HG03354 (cell line): ENCODE measurements at regions not wholly inside any gene's neighbourhood (a gene's known extent, or its start where the extent isn't known, plus 50 kb on each side); places are given as distances from the start of the nearest gene placed in this dataset.
"Not testable (repeated sequence)": the region's sequence is repeated elsewhere in the genome, so short reads cannot be mapped to it uniquely, and the experiment has no call there.

Experiments
- ATAC-seq: cut with Tn5 transposase; IDR thresholded peaks from one replicate; pipeline ENCODE4 v1.9.1; 2021; ENCODE audit warnings: mild to moderate bottlenecking; ENCODE audit not compliant: unreplicated experiment, poor library complexity, severe bottlenecking

DNA sequence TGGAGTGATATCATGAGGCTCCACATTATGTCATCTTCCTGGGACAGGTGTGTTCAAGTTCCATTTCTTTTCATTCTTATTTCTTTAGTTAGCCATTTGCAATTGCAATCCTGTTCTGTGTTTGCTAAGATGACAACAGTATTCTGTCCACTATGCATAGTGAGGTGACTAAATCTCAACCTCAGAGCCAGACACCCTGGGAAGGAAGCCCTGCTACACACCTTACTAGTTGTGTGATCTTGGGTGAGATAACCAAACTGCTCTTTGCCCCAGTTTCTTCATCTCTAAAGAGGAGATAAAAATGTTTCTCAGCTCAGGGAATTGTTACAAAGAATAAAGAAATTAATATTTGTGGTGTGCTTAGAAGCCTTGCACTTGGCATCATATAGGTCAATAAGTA, 215.1 kb upstream of the RPS23 start:
- ATAC-seq, result no peak

DNA sequence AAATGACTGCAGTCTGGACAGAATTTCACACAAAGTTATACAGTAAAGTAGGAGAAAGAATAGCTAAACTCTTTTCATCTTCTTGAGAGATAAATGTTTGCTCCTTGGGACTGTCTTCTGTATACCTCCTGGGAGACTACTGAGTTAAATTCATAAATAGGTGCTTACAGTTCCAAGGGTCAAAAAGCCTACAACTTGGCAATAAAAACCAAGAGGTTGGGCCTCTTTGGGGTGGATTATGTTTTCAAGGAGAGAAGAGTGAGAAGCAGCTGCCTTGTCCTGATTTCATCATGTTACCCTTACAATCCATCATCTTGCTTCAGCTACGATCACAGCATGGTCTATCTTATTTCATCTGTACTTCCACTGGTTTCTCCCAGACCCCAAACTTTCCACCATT, 213.2 kb upstream of the RPS23 start:
- ATAC-seq, result no peak

DNA sequence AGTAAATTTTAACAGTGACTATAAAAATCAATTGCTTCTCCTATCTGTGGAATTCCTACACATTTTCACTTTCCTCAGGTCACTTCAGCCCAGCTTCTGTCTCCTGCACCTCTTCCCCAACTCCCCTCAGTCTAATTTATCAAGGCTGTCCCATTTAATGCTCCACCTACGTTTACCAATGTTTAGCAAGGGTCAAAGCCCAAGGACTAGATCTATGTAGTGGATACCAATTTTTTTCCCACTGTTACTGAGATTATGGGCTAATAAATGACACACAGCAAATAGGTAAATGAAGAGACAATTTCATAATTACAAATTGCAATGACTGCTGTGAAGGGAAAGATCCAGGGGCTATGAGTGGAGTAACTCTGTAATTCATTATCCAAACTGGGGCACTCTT, 211.5 kb upstream of the RPS23 start:
- ATAC-seq, result no peak

DNA sequence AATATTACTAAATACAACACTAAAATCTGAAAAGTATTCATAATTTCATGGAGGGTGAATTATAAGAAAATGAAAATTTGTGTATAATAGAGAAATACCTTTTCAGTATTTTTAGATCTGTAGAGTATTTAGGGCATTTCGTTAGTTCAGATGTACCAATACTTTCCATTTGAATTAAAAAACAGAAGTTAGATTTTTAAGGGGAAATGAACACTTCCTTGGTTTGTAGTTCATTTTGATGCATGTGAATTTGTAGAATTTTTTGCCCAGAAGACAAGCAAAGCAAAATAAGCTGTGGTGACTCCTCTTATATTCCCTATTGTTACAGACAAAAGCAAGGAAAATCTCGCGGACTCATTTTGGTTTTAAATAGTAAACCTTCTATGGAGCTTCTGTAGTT, 209.0 kb upstream of the RPS23 start:
- no peak for ATAC-seq

DNA sequence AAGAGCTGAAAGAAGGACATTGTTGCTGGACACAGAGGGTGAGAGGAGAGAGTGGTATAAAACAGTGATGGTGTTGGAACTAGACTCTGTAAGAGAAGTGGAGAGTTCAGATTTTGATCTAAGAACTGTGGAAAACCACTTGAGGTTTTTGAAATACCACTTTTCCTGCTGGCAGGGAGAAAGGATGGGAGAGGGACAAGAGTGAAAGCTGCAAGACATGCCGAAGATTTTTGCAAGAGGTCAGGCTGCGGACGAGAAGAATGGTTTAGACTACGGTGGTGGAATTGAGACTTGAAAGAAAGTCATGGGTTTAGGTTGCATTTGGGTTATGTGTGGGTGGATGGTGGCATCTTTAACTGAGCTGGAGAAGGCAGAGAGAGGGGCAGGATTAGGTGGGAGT, 202.2 kb upstream of the RPS23 start:
- no peak for ATAC-seq

DNA sequence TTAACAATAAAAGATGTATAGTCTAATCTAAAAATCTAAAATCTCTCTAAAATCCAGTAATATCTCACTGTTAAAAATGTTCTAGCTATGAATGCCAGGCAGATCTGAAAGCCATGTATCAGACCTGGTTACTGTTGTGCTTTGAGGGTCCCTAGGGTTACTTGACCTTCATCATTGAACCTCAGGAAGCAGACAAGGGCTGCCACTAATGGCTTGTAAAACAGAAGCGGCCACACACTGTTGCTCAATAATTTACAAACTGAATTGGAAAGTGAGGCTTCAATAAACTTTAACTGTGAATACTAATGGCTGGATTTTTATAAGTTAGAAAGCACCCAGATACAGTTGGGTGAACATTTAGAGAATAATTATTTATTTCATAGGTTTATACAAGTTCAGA, 198.0 kb upstream of the RPS23 start:
- ATAC-seq, result no peak

DNA sequence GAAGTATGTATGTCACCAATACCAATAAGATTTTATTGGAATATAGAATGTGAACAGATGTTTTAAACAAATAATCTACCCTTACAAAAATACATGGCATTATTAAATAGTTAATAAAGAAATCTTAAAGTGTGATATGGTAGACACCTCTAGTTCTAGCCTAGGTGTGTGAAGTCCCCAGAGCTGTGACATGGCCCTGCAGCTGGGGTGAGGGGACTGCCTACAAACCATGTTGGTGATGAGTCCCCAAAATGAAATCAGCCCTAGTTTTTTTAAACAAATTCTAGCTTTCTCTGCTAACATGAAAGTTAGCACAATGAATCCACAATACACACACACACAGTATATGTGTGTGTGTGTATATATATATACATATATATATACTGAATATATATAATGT, 195.1 kb upstream of the RPS23 start:
- ATAC-seq, result no peak

DNA sequence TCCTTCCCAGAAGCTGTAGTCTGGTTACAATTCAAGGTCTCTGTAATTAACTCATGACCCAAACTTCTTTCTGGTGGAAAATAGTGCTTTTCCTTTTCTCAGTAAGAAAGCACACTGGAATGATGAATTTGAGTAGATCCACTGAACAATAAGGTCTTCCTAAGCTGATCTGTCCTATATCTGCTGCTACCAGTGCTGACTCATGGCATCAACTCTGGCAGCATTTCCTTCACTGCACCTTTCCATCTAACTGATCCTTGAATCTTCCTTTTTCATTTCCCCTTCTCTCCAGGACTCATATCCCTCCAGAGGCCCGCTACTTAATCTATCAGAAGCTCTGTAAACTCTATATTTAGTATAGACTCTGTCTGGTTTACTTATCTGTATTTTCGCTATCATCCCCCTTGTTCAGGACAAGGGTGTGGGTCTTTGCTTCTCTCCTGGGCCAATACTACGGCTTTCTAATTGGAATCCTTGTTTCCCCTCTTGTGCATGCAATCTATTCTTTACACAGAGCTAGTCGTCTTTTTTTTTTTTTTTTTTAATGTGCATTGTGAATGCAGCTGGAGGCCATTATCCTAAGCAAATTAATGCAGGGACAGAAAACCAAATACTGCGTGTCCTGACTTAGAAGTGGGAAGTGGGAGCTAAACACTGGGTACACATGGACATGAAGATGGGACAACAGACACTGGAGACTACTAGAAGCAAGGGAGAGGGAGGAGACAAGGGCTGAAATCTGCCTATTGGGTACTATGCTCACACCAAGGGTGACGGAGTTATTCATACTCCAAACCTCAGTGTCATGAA, 192.2 kb upstream of the RPS23 start:
- ATAC-seq, result no peak

DNA sequence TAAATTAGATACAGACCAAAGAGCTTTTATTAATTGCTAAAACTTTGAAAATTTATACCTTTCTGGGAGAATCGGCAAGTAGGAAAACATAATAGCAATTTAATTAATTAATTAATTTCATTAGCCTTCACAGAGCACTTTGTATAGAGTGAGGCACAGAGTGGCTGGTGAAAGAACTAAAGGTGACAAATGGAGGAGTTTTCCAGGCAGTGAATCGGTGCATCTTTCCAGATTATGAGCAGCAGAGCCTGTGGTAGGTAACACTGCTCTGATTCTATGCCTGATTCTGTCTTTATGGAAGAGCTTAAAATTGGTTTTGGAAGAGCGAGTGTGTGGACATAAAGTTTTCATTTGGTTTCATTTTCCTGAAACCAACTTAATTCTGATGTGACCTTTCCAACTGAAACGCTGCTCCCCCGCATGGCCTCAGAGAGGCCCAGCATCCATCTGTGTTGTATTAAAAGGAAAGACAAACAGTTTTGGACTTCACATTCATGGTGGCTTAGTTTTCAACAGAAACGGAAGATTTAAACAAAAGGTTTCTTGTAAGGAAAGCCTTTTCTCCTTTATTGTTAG, 188.9 kb upstream of the RPS23 start:
- ATAC-seq, result no peak

DNA sequence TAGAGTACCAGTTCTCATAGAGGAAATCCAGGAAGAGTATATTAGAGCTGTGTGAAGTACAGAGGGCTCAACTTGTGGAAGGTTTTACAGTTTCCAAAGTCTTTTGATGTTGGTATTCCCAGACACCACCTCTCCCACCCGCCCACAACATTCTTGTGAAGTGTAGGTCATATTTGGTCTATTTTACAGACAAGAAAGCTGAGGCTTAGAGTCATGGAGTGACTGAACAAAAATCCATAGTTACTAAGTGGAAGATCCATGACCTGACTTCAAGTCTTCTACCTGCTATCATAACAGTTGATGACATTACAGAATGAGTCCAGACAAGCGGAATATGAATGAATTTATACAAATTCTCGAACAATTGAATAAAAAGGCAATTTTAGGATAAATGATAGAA, 187.1 kb upstream of the RPS23 start:
- no peak for ATAC-seq

DNA sequence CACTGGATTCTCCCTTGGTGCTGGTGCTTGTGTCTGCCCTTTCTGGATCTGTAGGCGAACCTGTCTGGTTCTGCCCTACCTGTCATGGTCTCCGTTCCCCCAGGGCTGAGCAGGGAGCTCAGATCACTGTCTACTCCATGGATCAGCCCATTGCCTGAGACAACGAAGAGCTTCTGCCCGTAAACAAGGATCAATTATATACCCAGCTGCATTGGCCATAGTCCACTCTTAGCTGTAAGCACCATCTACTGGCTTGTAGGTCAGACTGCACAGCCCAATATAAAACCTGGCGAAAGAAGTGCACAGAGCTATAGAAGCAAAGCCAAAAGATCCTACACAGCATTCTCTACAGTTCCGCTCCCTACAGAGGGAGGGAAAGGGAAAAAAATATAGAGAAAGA, 181.5 kb upstream of the RPS23 start:
- ATAC-seq, result no peak

DNA sequence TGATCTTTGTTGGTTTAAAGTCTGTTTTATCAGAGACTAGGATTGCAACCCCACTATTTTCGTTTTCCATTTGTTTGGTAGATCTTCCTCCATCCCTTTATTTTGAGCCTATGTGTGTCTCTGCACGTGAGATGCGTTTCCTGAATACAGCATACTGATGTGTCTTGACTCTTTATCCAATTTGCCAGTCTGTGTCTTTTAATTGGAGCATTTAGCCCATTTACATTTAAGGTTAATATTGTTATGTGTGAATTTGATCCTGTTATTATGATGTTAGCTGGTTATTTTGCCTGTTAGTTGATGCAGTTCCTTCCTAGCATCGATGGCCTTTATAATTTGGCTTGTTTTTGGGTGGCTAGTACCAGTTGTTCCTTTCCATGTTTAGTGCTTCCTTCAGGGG, 177.2 kb upstream of the RPS23 start:
- not testable (repeated sequence) for ATAC-seq

DNA sequence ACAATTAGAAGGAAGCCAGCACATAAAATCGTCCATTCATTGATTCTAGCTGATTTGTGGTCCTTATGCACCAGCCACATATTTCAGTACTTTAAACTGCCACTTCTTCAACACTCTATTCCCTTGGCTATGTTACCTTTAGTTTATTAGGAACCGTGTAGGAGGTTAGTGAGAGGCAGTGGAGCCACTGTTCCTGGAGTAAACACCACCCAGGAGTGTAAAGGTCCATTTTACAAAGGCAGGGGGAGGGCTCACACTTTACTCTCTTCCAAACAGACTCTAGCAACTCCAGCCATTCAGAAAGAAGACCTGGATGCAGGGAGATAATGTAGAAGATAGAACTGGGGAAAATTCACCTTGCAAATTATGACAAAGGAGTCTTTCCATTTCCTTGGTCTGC, 170.2 kb upstream of the RPS23 start:
- ATAC-seq, result no peak

DNA sequence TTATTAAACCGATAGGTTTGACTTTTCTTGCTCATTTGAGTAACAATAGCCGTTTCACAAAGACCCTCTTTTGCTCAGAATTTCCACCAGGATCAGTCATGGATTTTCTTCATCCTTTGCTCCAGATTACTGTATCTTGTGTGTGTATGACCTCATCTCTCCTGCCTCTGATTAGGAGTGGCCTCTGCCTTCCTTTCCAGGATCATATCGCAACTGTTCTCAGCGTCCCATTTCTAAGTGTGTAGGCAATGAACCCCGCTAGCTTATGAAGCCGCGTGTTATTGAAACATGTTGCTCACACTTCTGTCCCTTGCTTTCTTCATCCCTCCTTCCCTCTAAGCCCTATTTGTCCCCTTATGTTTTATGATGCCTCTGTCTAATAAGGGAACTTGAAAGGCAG, 169.8 kb upstream of the RPS23 start:
- ATAC-seq, result no peak

DNA sequence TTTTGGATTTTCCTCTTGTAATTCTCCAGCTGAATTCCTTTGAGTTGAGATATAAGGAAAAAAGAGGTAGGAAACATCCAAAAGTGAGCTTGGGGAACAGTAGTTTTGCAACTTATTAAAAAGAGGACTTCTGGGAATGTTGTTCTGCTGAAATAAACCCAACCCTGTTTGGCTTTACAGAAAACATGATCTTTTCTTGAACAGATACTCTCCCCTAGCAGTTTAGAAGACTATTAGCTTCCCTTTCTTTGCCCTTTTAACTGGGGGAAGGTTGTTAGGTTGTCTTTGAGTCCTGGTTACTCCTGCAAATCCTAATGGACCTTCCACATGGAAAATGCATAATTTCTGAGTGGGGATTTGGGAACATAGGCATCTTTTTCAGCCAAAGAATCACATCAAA, 168.7 kb upstream of the RPS23 start:
- no peak for ATAC-seq

DNA sequence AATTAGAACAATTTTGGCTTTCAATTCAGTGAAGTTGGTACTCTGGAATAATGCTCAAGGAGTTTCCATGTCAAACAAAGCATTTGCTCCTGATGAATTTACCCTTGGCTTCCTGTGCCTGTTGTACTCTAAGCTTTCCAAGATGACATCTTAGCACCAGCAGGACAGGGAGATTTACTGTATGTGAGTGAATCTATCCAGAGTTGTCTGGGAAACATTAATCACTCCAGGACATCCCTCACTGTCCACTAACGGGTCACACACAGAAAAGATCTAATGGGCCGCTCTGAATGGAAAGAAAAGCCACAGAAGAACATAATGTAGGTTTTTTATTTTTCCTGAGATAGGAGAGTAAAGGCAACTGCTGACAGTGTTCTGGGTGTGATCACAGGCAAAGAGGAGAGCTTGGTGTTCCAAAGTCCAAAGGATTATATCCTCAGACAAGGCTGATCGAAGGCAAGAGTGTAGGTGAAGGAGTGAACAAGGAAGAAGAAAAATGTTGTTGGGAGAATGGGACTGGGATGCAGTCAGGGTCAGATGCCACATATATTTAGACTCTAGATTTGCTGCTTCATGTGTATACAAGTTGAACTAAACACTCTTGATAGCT, 167.7 kb upstream of the RPS23 start:
- ATAC-seq, result no peak

DNA sequence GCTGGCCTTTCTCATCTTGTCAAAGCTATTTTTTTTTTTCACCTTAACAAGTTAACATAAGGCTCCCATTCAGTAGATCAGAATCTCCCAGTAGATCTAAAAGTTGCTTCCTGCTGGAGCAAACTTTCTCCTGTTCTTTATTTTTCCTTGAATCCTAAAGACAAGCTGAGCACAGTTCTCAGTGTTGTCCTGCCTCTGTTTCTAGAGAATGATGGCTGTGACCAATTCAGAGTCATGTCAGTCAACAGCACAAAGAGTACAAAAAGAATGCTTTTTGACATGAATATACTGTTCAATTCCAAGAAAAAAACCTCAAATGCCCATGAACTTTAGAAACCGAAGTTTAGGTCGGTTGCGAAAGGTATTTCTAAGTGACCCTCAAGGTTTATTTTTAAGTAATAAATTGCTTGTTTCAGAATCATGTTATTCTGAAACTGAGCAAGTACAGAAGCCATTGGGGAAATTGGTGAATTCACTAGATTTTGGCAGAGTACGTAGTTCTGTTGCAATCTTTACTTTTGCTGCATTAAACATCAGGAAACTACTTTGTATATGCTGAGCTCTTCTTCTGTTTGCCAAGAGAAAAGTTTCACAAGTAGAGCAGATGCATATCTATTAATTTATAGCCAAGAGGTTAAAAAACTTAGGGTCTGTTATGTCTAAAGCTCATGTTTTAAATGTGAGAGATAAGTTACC, 161.7 kb upstream of the RPS23 start:
- ATAC-seq, result no peak

DNA sequence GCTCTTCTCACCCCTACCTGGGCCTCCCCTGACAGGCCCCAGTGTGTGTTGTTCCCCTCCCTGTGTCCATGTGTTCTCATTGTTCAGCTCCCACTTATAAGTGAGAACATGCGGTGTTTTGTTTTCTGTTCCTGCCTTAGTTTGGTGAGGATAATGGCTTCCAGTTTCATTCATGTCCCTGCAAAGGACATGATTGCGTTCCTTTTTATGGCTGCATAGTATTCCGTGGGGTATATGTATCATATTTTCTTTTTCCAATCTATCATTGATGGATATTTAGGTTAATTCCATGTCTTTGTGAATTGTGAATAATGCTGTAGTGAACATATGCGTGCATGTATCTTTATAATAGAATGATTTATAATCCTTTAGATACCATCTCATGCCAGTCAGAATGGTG, 159.4 kb upstream of the RPS23 start:
- not testable (repeated sequence) for ATAC-seq

DNA sequence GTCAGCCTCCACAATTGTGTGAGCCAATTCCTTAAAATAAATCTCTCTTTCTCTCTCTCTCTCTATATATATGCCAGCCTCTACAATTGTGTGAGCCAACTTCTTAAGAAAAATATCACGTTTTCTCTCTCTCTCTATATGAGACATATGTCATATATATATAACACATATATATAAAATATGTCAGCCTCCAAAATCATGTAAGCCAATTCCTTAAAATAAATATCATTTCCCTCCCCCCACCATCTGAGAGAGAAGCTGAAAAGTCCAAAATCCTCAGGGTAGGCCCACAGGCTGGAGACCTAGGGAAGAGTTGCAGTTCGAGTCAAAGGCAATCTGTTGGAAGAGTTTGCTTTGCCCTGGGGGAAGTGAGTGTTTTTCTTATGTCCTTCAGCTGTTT, 158.1 kb upstream of the RPS23 start:
- ATAC-seq, result no peak

DNA sequence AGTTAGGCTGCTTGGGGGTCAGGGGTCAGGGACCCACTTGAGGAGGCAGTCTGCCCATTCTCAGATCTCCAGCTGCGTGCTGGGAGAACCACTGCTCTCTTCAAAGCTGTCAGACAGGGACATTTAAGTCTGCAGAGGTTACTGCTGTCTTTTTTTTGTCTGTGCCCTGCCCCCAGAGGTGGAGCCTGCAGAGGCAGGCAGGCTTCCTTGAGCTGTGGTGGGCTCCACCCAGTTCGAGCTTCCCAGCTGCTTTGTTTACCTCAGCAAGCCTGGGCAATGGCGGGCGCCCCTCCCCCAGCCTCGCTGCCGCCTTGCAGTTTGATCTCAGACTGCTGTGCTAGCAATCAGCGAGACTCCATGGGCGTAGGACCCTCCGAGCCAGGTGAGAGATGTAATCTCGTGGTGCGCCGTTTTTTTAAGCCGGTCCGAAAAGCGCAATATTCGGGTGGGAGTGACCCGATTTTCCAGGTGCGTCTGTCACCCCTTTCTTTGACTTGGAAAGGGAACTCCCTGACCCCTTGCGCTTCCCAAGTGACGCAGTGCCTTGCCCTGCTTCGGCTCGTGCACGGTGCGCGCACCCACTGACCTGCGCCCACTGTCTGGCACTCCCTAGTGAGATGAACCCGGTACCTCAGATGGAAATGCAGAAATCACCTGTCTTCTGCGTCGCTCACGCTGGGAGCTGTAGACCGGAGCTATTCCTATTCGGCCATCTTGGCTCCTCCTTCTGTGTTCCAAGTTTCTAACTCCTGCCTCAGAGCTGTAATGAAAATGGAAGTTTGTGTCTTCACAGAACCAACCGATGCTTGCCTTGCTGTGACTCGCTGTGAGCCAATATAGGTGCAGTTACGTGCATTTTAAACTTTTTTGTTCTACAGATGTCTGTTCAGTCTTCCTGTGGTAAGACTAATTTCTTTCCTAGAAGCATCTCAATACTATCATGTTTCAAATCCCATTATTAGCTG, 156.8 kb upstream of the RPS23 start:
- not testable (repeated sequence) for ATAC-seq
